Transverse colon (tissue), 4 donors: ENCODE measurements at regions not wholly inside any gene's neighbourhood (a gene's known extent, or its start where the extent isn't known, plus 50 kb on each side); places are given as distances from the start of the nearest gene placed in this dataset.

Experiments used
- DNase-seq: peaks from one replicate; pipeline ENCODE4 v3.0.0-alpha.2; 2019
- H3K27ac ChIP-seq, 4 donors: fragments of 200-600 bp; sonication (generic); 2 replicates each; pipeline ENCODE4 v1.5.1; 2016 to 2018; ENCODE audit warnings: inconsistent platforms in 4 of 4
- H3K27me3 ChIP-seq: fragments of 200-600 bp; sonication (generic); 2 replicates; pipeline ENCODE4 v1.5.1; 2017; ENCODE audit warnings: inconsistent platforms
- H3K36me3 ChIP-seq, 4 donors: fragments of 200-600 bp; sonication (generic); 2 replicates each; pipeline ENCODE4 v1.5.1; 2017 to 2019; ENCODE audit warnings: inconsistent platforms in 4 of 4
- H3K4me1 ChIP-seq, 4 donors: fragments of 200-600 bp; sonication (generic); 2 replicates each; pipeline ENCODE4 v1.5.1; 2017 to 2020; ENCODE audit warnings: inconsistent platforms in 4 of 4
- H3K4me3 ChIP-seq, 4 donors: fragments of 200-600 bp; sonication (generic); 1 replicate in 1 of 4; 2 replicates in 3 of 4; pipeline versions ENCODE4 v1.5.1 to v1.6.1; 2017 to 2019; ENCODE audit warnings: inconsistent platforms in 4 of 4
- H3K9me3 ChIP-seq, 2 donors: fragments of 200-600 bp; sonication (generic); 2 replicates each; pipeline ENCODE4 v1.5.1; 2017 to 2019; ENCODE audit warnings: inconsistent platforms in 2 of 2
- CTCF ChIP-seq, 5 experiments: fragments of 200-600 bp in 3 of 5; fragments of 450-650 bp in 2 of 5; sonication (generic) in 3 of 5; IDR thresholded peaks; 1 replicate in 2 of 5; 2 replicates in 3 of 5; pipeline ENCODE4 v1.5.1; 2016 to 2017; ENCODE audit warnings: antibody characterized with exemption in 5 of 5, inconsistent platforms in 3 of 5, mild to moderate bottlenecking in 2 of 5, moderate library complexity in 1 of 5
- EP300 ChIP-seq: sonication (generic); formaldehyde crosslinking; IDR thresholded peaks from one replicate; pipeline ENCODE4 v1.6.1; 2017; ENCODE audit warnings: antibody characterized with exemption, low read depth
- POLR2A ChIP-seq: fragments of 450-650 bp; IDR thresholded peaks from one replicate; pipeline ENCODE4 v1.6.1; 2016; ENCODE audit warnings: antibody characterized with exemption, mild to moderate bottlenecking, moderate library complexity
- POLR2AphosphoS5 ChIP-seq, 3 donors: sonication (generic); formaldehyde crosslinking; IDR thresholded peaks; one replicate each; pipeline ENCODE4 v1.6.1; 2016; ENCODE audit warnings: antibody characterized with exemption in 3 of 3
- whole genome bisulfite sequencing, 2 donors: methylation state at CpG; one replicate each; pipeline ENCODE4 v1.1.5; 2018; ENCODE audit warnings: low coverage in 1 of 2; 5-methylcytosine and 5-hydroxymethylcytosine counted together
- in situ Hi-C, 4 donors: fragments of 200-750 bp; cut with MboI; loops; one replicate each; pipeline versions ENCODE4 v1.15.0 to v1.15.1; 2017; ENCODE audit warnings: low sequenced_read_pairs in 3 of 4, low pct_ligation_motif_present in 1 of 4, low pct_unique_long_range_greater_than_20kb in 1 of 4
- intact Hi-C: fragments of 100-400 bp; cut with DNase I; formaldehyde crosslinking; loops from one replicate; pipeline ENCODE4 v1.15.1; 2023; ENCODE audit warnings: low total_unique reads

GRCh38 chr6:77403424-77403823 is 59.9 kb downstream of the HTR1B start:
- Histone ChIP-seq H3K36me3 (no peaks in the 10 kb centered on the region), H3K27me3 (no peaks in the 10 kb centered on the region), H3K4me1 (no peaks in the 10 kb centered on the region), H3K9me3 (no peaks in the 10 kb centered on the region), H3K27ac (no peak overlapping the region), H3K4me3 (no peak overlapping the region)
- in situ Hi-C loops (no loop called here), intact Hi-C loops (no loop called here)
- DNase-seq: no peak
- no peak for TF ChIP-seq POLR2AphosphoS5 (IDR thresholded peaks at IDR 0.05)

DNA sequence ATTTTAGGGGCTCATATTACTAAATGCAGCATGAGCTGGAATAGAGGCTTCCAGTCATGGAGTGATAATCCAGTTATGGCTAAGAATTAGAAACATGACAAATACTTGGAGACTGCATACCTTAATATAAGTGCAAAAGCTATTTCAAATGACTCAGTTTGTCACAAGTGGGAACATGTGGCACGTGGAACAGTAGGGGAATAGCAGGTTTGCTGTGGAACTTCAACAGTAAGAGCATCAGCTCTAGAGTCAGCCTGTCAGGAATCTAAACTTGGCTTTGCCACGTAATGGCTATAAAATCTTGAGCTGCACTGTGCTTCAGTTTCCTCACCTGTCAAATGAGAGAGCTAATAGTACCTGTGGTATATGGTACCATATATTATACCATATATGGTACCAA is 62.1 kb downstream of the HTR1B start:
- Histone ChIP-seq H3K27me3 (no peaks in the 10 kb centered on the region), H3K27ac (no peak overlapping the region), H3K4me1 (no peaks in the 10 kb centered on the region), H3K4me3 (no peak overlapping the region), H3K36me3 (no peaks in the 10 kb centered on the region), H3K9me3 (no peaks in the 10 kb centered on the region)
- DNase-seq: no peak
- TF ChIP-seq POLR2AphosphoS5 (IDR thresholded peaks at IDR 0.05) (no peak), CTCF (IDR thresholded peaks at IDR 0.05) (no peak), POLR2A (no peak), EP300 (no peak)
- in situ Hi-C loops: no loop called here
- intact Hi-C loops: no loop called here
- 64 to 65% methylated on average over 2 of the region's 2 CpGs for WGBS, 2 donors

- in situ Hi-C loops (no loop called here), intact Hi-C loops (no loop called here)
- Histone ChIP-seq H3K27ac (no peak overlapping the region), H3K27me3 (no peaks in the 10 kb centered on the region), H3K36me3 (no peaks in the 10 kb centered on the region), H3K9me3 (no peaks in the 10 kb centered on the region), H3K4me1 (no peaks in the 10 kb centered on the region), H3K4me3 (no peak overlapping the region)
- DNase-seq: no peak
- TF ChIP-seq CTCF (IDR thresholded peaks at IDR 0.05) (no peak), POLR2AphosphoS5 (IDR thresholded peaks at IDR 0.05) (no peak), POLR2A (no peak), EP300 (no peak)
- 34 to 80% methylated on average over 1 of the region's 1 CpG for WGBS, 2 donors
Measured at GRCh38 chr6:77397561-77397960, 65.7 kb downstream of the HTR1B start.

DNA sequence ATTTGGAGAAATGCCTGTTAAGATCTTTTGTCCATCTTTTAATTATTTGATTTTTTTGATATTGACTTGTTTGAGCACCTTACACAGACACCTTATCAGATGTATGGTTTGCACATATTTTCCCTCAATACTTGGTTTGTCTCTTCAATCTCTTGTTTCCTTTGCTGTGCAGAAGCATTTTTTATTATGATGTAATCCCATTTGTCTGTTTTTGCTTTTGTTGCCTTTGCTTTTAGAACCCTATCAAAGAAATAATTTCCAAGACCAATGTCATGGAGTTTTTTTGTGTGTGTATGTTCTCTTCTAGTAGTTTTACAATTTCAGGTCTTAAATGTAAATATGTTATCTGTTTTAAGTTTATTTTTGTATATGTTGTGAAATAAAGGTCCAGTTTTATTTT is 73.9 kb downstream of the HTR1B start:
- H3K4me1 ChIP-seq: no peaks in the 10 kb centered on the region
- no peaks in the 10 kb centered on the region for H3K9me3 ChIP-seq
- H3K4me3 ChIP-seq: no peak overlapping the region
- no peaks in the 10 kb centered on the region for H3K27me3 ChIP-seq
- in situ Hi-C loops (no loop called here), intact Hi-C loops (no loop called here)
- no peak for TF ChIP-seq POLR2A
- TF ChIP-seq POLR2AphosphoS5 (IDR thresholded peaks at IDR 0.05): no peak
- no peak for DNase-seq
- no peak overlapping the region for H3K27ac ChIP-seq
- no peaks in the 10 kb centered on the region for H3K36me3 ChIP-seq

GRCh38 chr6:77383026-77383425 is 80.3 kb downstream of the HTR1B start:
- no peak for DNase-seq
- H3K27me3 ChIP-seq: no peaks in the 10 kb centered on the region
- in situ Hi-C loops: no loop called here
- no peak overlapping the region for H3K27ac ChIP-seq
- intact Hi-C loops: no loop called here
- no peak for TF ChIP-seq POLR2A
- TF ChIP-seq CTCF (IDR thresholded peaks at IDR 0.05): no peak
- TF ChIP-seq EP300: no peak
- no peak for TF ChIP-seq POLR2AphosphoS5 (IDR thresholded peaks at IDR 0.05)
- no peaks in the 10 kb centered on the region for H3K36me3 ChIP-seq
- 49 to 92% methylated on average over 1 to 2 of the region's 2 CpGs for WGBS, 2 donors
- no peaks in the 10 kb centered on the region for H3K9me3 ChIP-seq
- H3K4me3 ChIP-seq: no peak overlapping the region
- no peaks in the 10 kb centered on the region for H3K4me1 ChIP-seq
